ENCODE measurements at regions not wholly inside any gene's neighbourhood (a gene's known extent, or its start where the extent isn't known, plus 50 kb on each side); places are given as distances from the start of the nearest gene placed in this dataset.

GRCh38 chrX:68999356-68999755 lies 165.9 kb downstream of the PJA1 start:
- Histone ChIP-seq H3K79me2 (ENCODE audit: control insufficient read depth, insufficient read depth, low read length, poor library complexity) (no peaks in the 10 kb centered on the region), H3K23ac (ENCODE audit: low read length) (no peak overlapping the region), H3K4me2 (ENCODE audit: low read length) (no peak overlapping the region), H2BK5ac (ENCODE audit: low read depth, low read length, poor library complexity) (no peak overlapping the region), H4K91ac (ENCODE audit: low read depth, low read length) (no peak overlapping the region), H3K79me1 (ENCODE audit: low read length) (no peaks in the 10 kb centered on the region), H2AK5ac (ENCODE audit: low read length) (no peak overlapping the region), H3K27ac (ENCODE audit: low read depth, low read length) (no peak overlapping the region), H3K27me3 (ENCODE audit: insufficient read depth, low read length) (no peaks in the 10 kb centered on the region), H2BK12ac (ENCODE audit: low read length) (no peak overlapping the region), H4K12ac (ENCODE audit: low read depth, low read length) (no peak overlapping the region), H3K9ac (ENCODE audit: low read length) (no peak overlapping the region), H3K4ac (ENCODE audit: low read depth, low read length) (no peak overlapping the region), H3K9me3 (ENCODE audit: insufficient read depth, low read depth, low read length) (no peaks in the 10 kb centered on the region), H2AFZ (ENCODE audit: insufficient read depth, low read length, poor library complexity) (no peak overlapping the region), H4K8ac (ENCODE audit: low read depth, low read length) (no peak overlapping the region), H2BK120ac (ENCODE audit: insufficient read depth, low read length, poor library complexity) (no peak overlapping the region), H3K14ac (ENCODE audit: low read length) (no peak overlapping the region), H3K4me3 (ENCODE audit: low read depth, low read length) (no peak overlapping the region), H3K36me3 (ENCODE audit: control insufficient read depth in 1 of 2, insufficient read depth in 2 of 2, low read length in 2 of 2) (no peaks in the 10 kb centered on the region), H3K4me1 (ENCODE audit: control insufficient read depth in 1 of 2, insufficient read depth in 2 of 2, low read length in 2 of 2) (no peaks in the 10 kb centered on the region), H3K18ac (ENCODE audit: low read length) (no peak overlapping the region)
- WGBS (ENCODE audit: extremely low coverage, insufficient coverage, insufficient read length) = no CpG with 5 or more reads among the region's 4 CpGs
- DNase-seq = peak; percentile 55 to 71

- peak in 1 of 2 donors; percentile 6 for DNase-seq
- Histone ChIP-seq H3K4ac (ENCODE audit: low read depth, low read length) (no peak overlapping the region), H2AK5ac (ENCODE audit: low read length) (no peak overlapping the region), H3K9ac (ENCODE audit: low read length) (no peak overlapping the region), H3K4me3 (ENCODE audit: low read depth, low read length) (no peak overlapping the region), H3K4me1 (ENCODE audit: control insufficient read depth in 1 of 2, insufficient read depth in 2 of 2, low read length in 2 of 2) (no peaks in the 10 kb centered on the region), H3K4me2 (ENCODE audit: low read length) (no peak overlapping the region), H3K36me3 (ENCODE audit: control insufficient read depth in 1 of 2, insufficient read depth in 2 of 2, low read length in 2 of 2) (no peaks in the 10 kb centered on the region), H3K79me1 (ENCODE audit: low read length) (no peaks in the 10 kb centered on the region), H2BK5ac (ENCODE audit: low read depth, low read length, poor library complexity) (no peak overlapping the region), H3K79me2 (ENCODE audit: control insufficient read depth, insufficient read depth, low read length, poor library complexity) (no peaks in the 10 kb centered on the region), H3K23ac (ENCODE audit: low read length) (no peak overlapping the region), H3K9me3 (ENCODE audit: insufficient read depth, low read depth, low read length) (no peaks in the 10 kb centered on the region), H4K12ac (ENCODE audit: low read depth, low read length) (no peak overlapping the region), H4K8ac (ENCODE audit: low read depth, low read length) (no peak overlapping the region), H2BK120ac (ENCODE audit: insufficient read depth, low read length, poor library complexity) (no peak overlapping the region), H2BK12ac (ENCODE audit: low read length) (no peak overlapping the region), H3K18ac (ENCODE audit: low read length) (no peak overlapping the region), H3K27ac (ENCODE audit: low read depth, low read length) (no peak overlapping the region), H2AFZ (ENCODE audit: insufficient read depth, low read length, poor library complexity) (no peak overlapping the region), H4K91ac (ENCODE audit: low read depth, low read length) (no peak overlapping the region), H3K14ac (ENCODE audit: low read length) (no peak overlapping the region), H3K27me3 (ENCODE audit: insufficient read depth, low read length) (no peaks in the 10 kb centered on the region)
- WGBS (ENCODE audit: extremely low coverage, insufficient coverage, insufficient read length) = no CpG with 5 or more reads among the region's 4 CpGs
Observed at GRCh38 chrX:68998716-68999115, 166.5 kb downstream of the PJA1 start.

GRCh38 chrX:68997911-68998310 lies 167.3 kb downstream of the PJA1 start:
- no peaks in the 10 kb centered on the region for H3K9me3 ChIP-seq (ENCODE audit: insufficient read depth, low read depth, low read length)
- H3K4me2 ChIP-seq (ENCODE audit: low read length) = no peak overlapping the region
- H4K8ac ChIP-seq (ENCODE audit: low read depth, low read length) = no peak overlapping the region
- no peak overlapping the region for H2BK12ac ChIP-seq (ENCODE audit: low read length)
- WGBS (ENCODE audit: extremely low coverage, insufficient coverage, insufficient read length) = no CpG with 5 or more reads among the region's 2 CpGs
- no peaks in the 10 kb centered on the region for H3K79me2 ChIP-seq (ENCODE audit: control insufficient read depth, insufficient read depth, low read length, poor library complexity)
- H3K14ac ChIP-seq (ENCODE audit: low read length) = no peak overlapping the region
- no peak for DNase-seq
- H3K4me1 ChIP-seq (ENCODE audit: control insufficient read depth in 1 of 2, insufficient read depth in 2 of 2, low read length in 2 of 2) = no peaks in the 10 kb centered on the region
- no peak overlapping the region for H2AK5ac ChIP-seq (ENCODE audit: low read length)
- no peak overlapping the region for H3K23ac ChIP-seq (ENCODE audit: low read length)
- H3K4me3 ChIP-seq (ENCODE audit: low read depth, low read length) = no peak overlapping the region
- H3K27me3 ChIP-seq (ENCODE audit: insufficient read depth, low read length) = no peaks in the 10 kb centered on the region
- H2BK120ac ChIP-seq (ENCODE audit: insufficient read depth, low read length, poor library complexity) = no peak overlapping the region
- no peak overlapping the region for H3K27ac ChIP-seq (ENCODE audit: low read depth, low read length)
- H3K9ac ChIP-seq (ENCODE audit: low read length) = no peak overlapping the region
- H3K4ac ChIP-seq (ENCODE audit: low read depth, low read length) = no peak overlapping the region
- H4K91ac ChIP-seq (ENCODE audit: low read depth, low read length) = no peak overlapping the region
- no peaks in the 10 kb centered on the region for H3K79me1 ChIP-seq (ENCODE audit: low read length)
- H3K18ac ChIP-seq (ENCODE audit: low read length) = no peak overlapping the region
- H2AFZ ChIP-seq (ENCODE audit: insufficient read depth, low read length, poor library complexity) = no peak overlapping the region
- no peak overlapping the region for H4K12ac ChIP-seq (ENCODE audit: low read depth, low read length)
- H2BK5ac ChIP-seq (ENCODE audit: low read depth, low read length, poor library complexity) = no peak overlapping the region
- H3K36me3 ChIP-seq (ENCODE audit: control insufficient read depth in 1 of 2, insufficient read depth in 2 of 2, low read length in 2 of 2) = no peaks in the 10 kb centered on the region

GRCh38 chrX:68997511-68997910 lies 167.7 kb downstream of the PJA1 start:
- no peak overlapping the region for H2BK5ac ChIP-seq (ENCODE audit: low read depth, low read length, poor library complexity)
- no peak overlapping the region for H4K91ac ChIP-seq (ENCODE audit: low read depth, low read length)
- no peak for DNase-seq
- no peak overlapping the region for H2BK120ac ChIP-seq (ENCODE audit: insufficient read depth, low read length, poor library complexity)
- no peaks in the 10 kb centered on the region for H3K36me3 ChIP-seq (ENCODE audit: control insufficient read depth in 1 of 2, insufficient read depth in 2 of 2, low read length in 2 of 2)
- no peak overlapping the region for H3K23ac ChIP-seq (ENCODE audit: low read length)
- H3K27me3 ChIP-seq (ENCODE audit: insufficient read depth, low read length) = no peaks in the 10 kb centered on the region
- no peak overlapping the region for H3K4me2 ChIP-seq (ENCODE audit: low read length)
- no peaks in the 10 kb centered on the region for H3K9me3 ChIP-seq (ENCODE audit: insufficient read depth, low read depth, low read length)
- no peaks in the 10 kb centered on the region for H3K4me1 ChIP-seq (ENCODE audit: control insufficient read depth in 1 of 2, insufficient read depth in 2 of 2, low read length in 2 of 2)
- H4K8ac ChIP-seq (ENCODE audit: low read depth, low read length) = no peak overlapping the region
- H2AK5ac ChIP-seq (ENCODE audit: low read length) = no peak overlapping the region
- no CpG with 5 or more reads among the region's 4 CpGs for WGBS (ENCODE audit: extremely low coverage, insufficient coverage, insufficient read length)
- H3K18ac ChIP-seq (ENCODE audit: low read length) = no peak overlapping the region
- H3K27ac ChIP-seq (ENCODE audit: low read depth, low read length) = no peak overlapping the region
- H2AFZ ChIP-seq (ENCODE audit: insufficient read depth, low read length, poor library complexity) = no peak overlapping the region
- H3K9ac ChIP-seq (ENCODE audit: low read length) = no peak overlapping the region
- H3K4ac ChIP-seq (ENCODE audit: low read depth, low read length) = no peak overlapping the region
- H3K79me2 ChIP-seq (ENCODE audit: control insufficient read depth, insufficient read depth, low read length, poor library complexity) = no peaks in the 10 kb centered on the region
- no peaks in the 10 kb centered on the region for H3K79me1 ChIP-seq (ENCODE audit: low read length)
- no peak overlapping the region for H2BK12ac ChIP-seq (ENCODE audit: low read length)
- H4K12ac ChIP-seq (ENCODE audit: low read depth, low read length) = no peak overlapping the region
- no peak overlapping the region for H3K14ac ChIP-seq (ENCODE audit: low read length)
- H3K4me3 ChIP-seq (ENCODE audit: low read depth, low read length) = no peak overlapping the region
